ENCODE measurements at regions not wholly inside any gene's neighbourhood (a gene's known extent, or its start where the extent isn't known, plus 50 kb on each side); places are given as distances from the start of the nearest gene placed in this dataset.

DNA sequence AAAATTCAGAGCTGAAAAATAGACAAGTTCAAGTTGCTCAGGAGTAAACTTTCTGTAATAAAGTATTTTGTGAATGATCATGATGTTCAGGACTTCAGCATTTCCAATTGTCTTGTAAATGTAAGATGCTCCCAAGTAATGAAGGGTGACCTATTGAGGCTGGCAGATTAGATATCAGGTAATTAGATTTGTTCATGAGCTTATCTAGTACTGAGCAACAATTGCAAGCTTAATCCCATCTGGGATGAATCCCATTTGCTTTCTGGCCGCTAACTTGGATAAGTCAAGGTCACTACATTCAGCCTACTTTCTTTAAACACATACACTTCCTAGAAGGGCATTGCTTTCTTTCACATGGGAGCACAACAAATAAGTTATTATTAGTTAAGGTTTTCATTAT lies 82.4 kb upstream of the ITGB1 start (continued):
- TF ChIP-seq, protein P1, sequence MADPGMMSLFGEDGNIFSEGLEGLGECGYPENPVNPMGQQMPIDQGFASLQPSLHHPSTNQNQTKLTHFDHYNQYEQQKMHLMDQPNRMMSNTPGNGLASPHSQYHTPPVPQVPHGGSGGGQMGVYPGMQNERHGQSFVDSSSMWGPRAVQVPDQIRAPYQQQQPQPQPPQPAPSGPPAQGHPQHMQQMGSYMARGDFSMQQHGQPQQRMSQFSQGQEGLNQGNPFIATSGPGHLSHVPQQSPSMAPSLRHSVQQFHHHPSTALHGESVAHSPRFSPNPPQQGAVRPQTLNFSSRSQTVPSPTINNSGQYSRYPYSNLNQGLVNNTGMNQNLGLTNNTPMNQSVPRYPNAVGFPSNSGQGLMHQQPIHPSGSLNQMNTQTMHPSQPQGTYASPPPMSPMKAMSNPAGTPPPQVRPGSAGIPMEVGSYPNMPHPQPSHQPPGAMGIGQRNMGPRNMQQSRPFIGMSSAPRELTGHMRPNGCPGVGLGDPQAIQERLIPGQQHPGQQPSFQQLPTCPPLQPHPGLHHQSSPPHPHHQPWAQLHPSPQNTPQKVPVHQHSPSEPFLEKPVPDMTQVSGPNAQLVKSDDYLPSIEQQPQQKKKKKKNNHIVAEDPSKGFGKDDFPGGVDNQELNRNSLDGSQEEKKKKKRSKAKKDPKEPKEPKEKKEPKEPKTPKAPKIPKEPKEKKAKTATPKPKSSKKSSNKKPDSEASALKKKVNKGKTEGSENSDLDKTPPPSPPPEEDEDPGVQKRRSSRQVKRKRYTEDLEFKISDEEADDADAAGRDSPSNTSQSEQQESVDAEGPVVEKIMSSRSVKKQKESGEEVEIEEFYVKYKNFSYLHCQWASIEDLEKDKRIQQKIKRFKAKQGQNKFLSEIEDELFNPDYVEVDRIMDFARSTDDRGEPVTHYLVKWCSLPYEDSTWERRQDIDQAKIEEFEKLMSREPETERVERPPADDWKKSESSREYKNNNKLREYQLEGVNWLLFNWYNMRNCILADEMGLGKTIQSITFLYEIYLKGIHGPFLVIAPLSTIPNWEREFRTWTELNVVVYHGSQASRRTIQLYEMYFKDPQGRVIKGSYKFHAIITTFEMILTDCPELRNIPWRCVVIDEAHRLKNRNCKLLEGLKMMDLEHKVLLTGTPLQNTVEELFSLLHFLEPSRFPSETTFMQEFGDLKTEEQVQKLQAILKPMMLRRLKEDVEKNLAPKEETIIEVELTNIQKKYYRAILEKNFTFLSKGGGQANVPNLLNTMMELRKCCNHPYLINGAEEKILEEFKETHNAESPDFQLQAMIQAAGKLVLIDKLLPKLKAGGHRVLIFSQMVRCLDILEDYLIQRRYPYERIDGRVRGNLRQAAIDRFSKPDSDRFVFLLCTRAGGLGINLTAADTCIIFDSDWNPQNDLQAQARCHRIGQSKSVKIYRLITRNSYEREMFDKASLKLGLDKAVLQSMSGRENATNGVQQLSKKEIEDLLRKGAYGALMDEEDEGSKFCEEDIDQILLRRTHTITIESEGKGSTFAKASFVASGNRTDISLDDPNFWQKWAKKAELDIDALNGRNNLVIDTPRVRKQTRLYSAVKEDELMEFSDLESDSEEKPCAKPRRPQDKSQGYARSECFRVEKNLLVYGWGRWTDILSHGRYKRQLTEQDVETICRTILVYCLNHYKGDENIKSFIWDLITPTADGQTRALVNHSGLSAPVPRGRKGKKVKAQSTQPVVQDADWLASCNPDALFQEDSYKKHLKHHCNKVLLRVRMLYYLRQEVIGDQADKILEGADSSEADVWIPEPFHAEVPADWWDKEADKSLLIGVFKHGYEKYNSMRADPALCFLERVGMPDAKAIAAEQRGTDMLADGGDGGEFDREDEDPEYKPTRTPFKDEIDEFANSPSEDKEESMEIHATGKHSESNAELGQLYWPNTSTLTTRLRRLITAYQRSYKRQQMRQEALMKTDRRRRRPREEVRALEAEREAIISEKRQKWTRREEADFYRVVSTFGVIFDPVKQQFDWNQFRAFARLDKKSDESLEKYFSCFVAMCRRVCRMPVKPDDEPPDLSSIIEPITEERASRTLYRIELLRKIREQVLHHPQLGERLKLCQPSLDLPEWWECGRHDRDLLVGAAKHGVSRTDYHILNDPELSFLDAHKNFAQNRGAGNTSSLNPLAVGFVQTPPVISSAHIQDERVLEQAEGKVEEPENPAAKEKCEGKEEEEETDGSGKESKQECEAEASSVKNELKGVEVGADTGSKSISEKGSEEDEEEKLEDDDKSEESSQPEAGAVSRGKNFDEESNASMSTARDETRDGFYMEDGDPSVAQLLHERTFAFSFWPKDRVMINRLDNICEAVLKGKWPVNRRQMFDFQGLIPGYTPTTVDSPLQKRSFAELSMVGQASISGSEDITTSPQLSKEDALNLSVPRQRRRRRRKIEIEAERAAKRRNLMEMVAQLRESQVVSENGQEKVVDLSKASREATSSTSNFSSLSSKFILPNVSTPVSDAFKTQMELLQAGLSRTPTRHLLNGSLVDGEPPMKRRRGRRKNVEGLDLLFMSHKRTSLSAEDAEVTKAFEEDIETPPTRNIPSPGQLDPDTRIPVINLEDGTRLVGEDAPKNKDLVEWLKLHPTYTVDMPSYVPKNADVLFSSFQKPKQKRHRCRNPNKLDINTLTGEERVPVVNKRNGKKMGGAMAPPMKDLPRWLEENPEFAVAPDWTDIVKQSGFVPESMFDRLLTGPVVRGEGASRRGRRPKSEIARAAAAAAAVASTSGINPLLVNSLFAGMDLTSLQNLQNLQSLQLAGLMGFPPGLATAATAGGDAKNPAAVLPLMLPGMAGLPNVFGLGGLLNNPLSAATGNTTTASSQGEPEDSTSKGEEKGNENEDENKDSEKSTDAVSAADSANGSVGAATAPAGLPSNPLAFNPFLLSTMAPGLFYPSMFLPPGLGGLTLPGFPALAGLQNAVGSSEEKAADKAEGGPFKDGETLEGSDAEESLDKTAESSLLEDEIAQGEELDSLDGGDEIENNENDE (IDR thresholded peaks at IDR 0.05; ENCODE audit: insufficient replicate concordance, low read length), result no peak
- no peak for TF ChIP-seq SUZ12 (IDR thresholded peaks at IDR 0.05; ENCODE audit: low read length)
- TF ChIP-seq SRF (IDR thresholded peaks at IDR 0.05; ENCODE audit: low read depth, low read length), result no peak
- no peak for TF ChIP-seq YY1 (IDR thresholded peaks at IDR 0.05; ENCODE audit: low read depth, low read length)
- no peak for TF ChIP-seq POU5F1 (IDR thresholded peaks at IDR 0.05; ENCODE audit: low read depth, low read length)

Data from H1 (cell line).